ENCODE measurements at regions not wholly inside any gene's neighbourhood (a gene's known extent, or its start where the extent isn't known, plus 50 kb on each side); places are given as distances from the start of the nearest gene placed in this dataset.

- Histone ChIP-seq H3K27ac (ENCODE audit: low read length in 2 of 2) (no peak overlapping the region), H3K36me3 (replicated peaks in 1 of 2; ENCODE audit: control extremely low read depth in 1 of 2, control insufficient read depth in 1 of 2, extremely low read depth in 1 of 2, insufficient read depth in 2 of 2, low read length in 1 of 2) (no peaks in the 10 kb centered on the region), H3K9me3 (ENCODE audit: control extremely low read depth in 1 of 3, control insufficient read depth in 2 of 3, insufficient read depth in 1 of 3, low read length in 2 of 3) (no peaks in the 10 kb centered on the region), H3K4me2 (replicated peaks; ENCODE audit: low read depth, low read length, poor library complexity, severe bottlenecking) (no peak overlapping the region), H3K79me2 (ENCODE audit: control insufficient read depth, insufficient read depth, low read length) (no peaks in the 10 kb centered on the region), H4K20me1 (ENCODE audit: control insufficient read depth, insufficient read depth, low read length, poor library complexity, severe bottlenecking) (no peaks in the 10 kb centered on the region), H2AFZ (ENCODE audit: insufficient read depth, low read depth, low read length, poor library complexity, severe bottlenecking) (no peak overlapping the region), H3K4me3 (ENCODE audit: control extremely low read depth in 1 of 5, extremely low read depth in 1 of 5, insufficient read depth in 1 of 5, low read depth in 2 of 5, low read length in 4 of 5) (no peak overlapping the region), H3K9ac (ENCODE audit: low read length) (no peak overlapping the region), H3K27me3 (replicated peaks in 1 of 4; ENCODE audit: control extremely low read depth in 1 of 4, control insufficient read depth in 3 of 4, insufficient read depth in 4 of 4, low read length in 3 of 4) (no peaks in the 10 kb centered on the region), H3K4me1 (ENCODE audit: control insufficient read depth in 2 of 2, insufficient read depth in 2 of 2, low read length in 2 of 2) (no peaks in the 10 kb centered on the region)
- Mint-ChIP-seq H3K4me1 (no peaks in the 10 kb centered on the region), H3K9me3 (ENCODE audit: insufficient read depth) (no peaks in the 10 kb centered on the region), H3K27me3 (no peaks in the 10 kb centered on the region), H3K4me3 (no peak overlapping the region), H3K27ac (no peak overlapping the region)
- ATAC-seq (ENCODE audit: low read depth) (no peak), DNase-seq (no peak)
- intact Hi-C loops (cut with micrococcal nuclease), result no loop called here
- CTCF ChIA-PET, result no interaction called here
- WGBS (ENCODE audit: insufficient coverage), result no CpG with 5 or more reads among the region's 4 CpGs
- TF ChIP-seq EZH2 (IDR thresholded peaks at IDR 0.05; ENCODE audit: borderline replicate concordance, insufficient read depth, low read depth, low read length, poor library complexity, severe bottlenecking) (no peak), CTCF (IDR thresholded peaks at IDR 0.05) (no peak)
- POLR2A ChIA-PET, result no interaction called here
These were observed 155.6 kb upstream of the DPH6 start for GRCh38 chr15:35701402-35702046.

- Mint-ChIP-seq H3K4me1 (no peaks in the 10 kb centered on the region), H3K9me3 (ENCODE audit: insufficient read depth) (no peaks in the 10 kb centered on the region), H3K27ac (no peak overlapping the region), H3K4me3 (no peak overlapping the region), H3K27me3 (no peaks in the 10 kb centered on the region)
- Histone ChIP-seq H4K20me1 (ENCODE audit: control insufficient read depth, insufficient read depth, low read length, poor library complexity, severe bottlenecking) (no peaks in the 10 kb centered on the region), H3K36me3 (replicated peaks in 1 of 2; ENCODE audit: control extremely low read depth in 1 of 2, control insufficient read depth in 1 of 2, extremely low read depth in 1 of 2, insufficient read depth in 2 of 2, low read length in 1 of 2) (no peaks in the 10 kb centered on the region), H3K27ac (ENCODE audit: low read length in 2 of 2) (no peak overlapping the region), H3K4me3 (ENCODE audit: control extremely low read depth in 1 of 5, extremely low read depth in 1 of 5, insufficient read depth in 1 of 5, low read depth in 2 of 5, low read length in 4 of 5) (no peak overlapping the region), H3K4me2 (replicated peaks; ENCODE audit: low read depth, low read length, poor library complexity, severe bottlenecking) (no peak overlapping the region), H3K4me1 (ENCODE audit: control insufficient read depth in 2 of 2, insufficient read depth in 2 of 2, low read length in 2 of 2) (no peaks in the 10 kb centered on the region), H2AFZ (ENCODE audit: insufficient read depth, low read depth, low read length, poor library complexity, severe bottlenecking) (no peak overlapping the region), H3K27me3 (replicated peaks in 1 of 4; ENCODE audit: control extremely low read depth in 1 of 4, control insufficient read depth in 3 of 4, insufficient read depth in 4 of 4, low read length in 3 of 4) (no peaks in the 10 kb centered on the region), H3K9ac (ENCODE audit: low read length) (no peak overlapping the region), H3K9me3 (ENCODE audit: control extremely low read depth in 1 of 3, control insufficient read depth in 2 of 3, insufficient read depth in 1 of 3, low read length in 2 of 3) (no peaks in the 10 kb centered on the region), H3K79me2 (ENCODE audit: control insufficient read depth, insufficient read depth, low read length) (no peaks in the 10 kb centered on the region)
- ChIA-PET POLR2A (no interaction called here), CTCF (no interaction called here)
- intact Hi-C loops (cut with micrococcal nuclease), result no loop called here
- no peak for ATAC-seq (ENCODE audit: low read depth)
- 90% methylated on average over 3 of the region's 3 CpGs for WGBS (ENCODE audit: insufficient coverage)
- no peak for DNase-seq
- TF ChIP-seq CTCF (IDR thresholded peaks at IDR 0.05), result no peak
- no peak for TF ChIP-seq EZH2 (IDR thresholded peaks at IDR 0.05; ENCODE audit: borderline replicate concordance, insufficient read depth, low read depth, low read length, poor library complexity, severe bottlenecking)
These were observed 157.1 kb upstream of the DPH6 start for GRCh38 chr15:35702946-35703495.
